ENCODE measurements at regions not wholly inside any gene's neighbourhood (a gene's known extent, or its start where the extent isn't known, plus 50 kb on each side); places are given as distances from the start of the nearest gene placed in this dataset.
"Not testable (repeated sequence)": the region's sequence is repeated elsewhere in the genome, so short reads cannot be mapped to it uniquely, and the experiment has no call there.

- DNase-seq (ENCODE audit: low read depth) = no peak
These were observed 131.8 kb upstream of the MAP1LC3B2 start for GRCh38 chr12:116427200-116427930.

- DNase-seq (ENCODE audit: low read depth) = no peak
These were observed 129.3 kb upstream of the MAP1LC3B2 start for GRCh38 chr12:116429826-116430360.

DNA sequence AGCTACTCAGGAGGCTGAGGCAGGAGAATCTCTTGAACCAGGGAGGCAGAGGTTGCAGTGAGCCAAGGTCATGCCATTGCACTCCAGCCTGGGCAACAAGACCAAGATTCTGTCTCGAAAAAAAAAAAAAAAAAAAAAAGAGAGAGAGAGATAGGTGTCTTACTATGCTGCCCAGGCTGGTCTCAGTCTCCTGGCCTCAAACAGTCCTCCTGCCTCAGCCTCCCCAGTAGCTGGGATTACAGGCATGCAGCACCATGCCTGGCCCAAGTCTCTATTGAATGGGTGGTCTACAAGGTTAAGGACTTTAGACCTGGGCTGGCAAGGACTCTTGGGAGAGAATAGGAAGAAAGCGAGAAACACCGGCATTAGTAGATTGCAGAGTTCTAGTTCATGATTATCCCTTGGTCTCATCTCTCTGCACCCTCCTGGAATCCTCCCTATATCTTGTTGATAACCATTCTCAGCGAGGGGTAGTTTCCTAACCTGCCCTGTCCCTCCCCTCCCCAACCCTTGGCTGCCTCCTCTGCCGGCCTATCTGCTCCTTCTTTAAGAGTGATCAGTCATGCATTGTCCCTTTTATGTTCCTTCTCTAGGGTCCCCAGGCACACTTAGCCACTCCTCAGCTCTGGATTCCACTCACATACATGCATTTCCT lies 128.1 kb upstream of the MAP1LC3B2 start:
- no peak for DNase-seq (ENCODE audit: low read depth)

DNA sequence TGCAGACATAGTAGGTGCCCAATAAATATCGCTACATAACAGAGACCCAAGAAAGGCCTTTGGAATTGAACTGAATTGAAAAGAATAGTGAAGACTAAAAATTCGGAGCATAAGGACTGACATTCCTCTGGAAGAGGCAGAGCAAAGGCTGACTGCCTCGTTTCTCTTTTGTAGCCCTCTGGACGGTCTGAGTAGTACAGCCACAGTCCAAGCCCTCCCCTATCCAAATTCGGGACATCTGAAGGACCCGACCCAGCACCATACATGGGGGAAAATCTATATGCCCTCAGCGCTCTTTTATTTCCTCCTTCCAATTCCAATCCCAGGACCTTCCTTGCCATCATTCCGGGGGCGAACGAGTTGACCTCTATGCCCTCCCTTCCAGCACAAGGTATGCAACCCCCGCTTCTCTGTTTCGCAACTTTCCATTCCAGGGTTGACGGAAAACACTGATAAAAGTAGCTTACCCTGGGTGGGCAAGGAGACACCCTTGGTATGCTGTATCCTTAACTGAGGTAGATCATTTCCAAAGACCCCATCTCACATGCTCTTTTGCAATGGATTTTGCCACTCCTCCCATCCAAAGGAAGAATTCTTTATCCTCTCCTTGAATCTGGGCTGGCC lies 127.4 kb upstream of the MAP1LC3B2 start:
- no peak for DNase-seq (ENCODE audit: low read depth)

GRCh38 chr12:116432314-116432750 lies 126.8 kb upstream of the MAP1LC3B2 start:
- DNase-seq (ENCODE audit: low read depth) = peak; percentile 35

DNA sequence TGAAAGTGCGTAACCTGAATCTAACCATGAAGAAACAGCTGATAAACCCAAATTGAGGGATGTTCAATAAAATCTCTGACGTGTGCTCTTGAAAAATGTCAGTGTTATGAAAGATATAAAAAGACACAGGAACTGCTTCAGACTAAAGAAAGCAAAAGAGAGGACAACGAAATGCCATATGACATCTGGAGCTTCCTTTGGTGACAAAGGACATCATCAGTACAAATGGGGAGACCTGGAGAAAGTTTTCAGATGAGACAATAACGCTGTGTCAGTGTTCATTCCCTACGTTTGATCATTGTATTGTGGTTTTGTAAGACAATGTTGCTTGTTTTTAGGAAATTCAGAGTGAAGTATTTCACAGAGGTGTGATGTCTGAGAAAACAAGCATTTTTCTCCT lies 125.9 kb upstream of the MAP1LC3B2 start:
- no peak for DNase-seq (ENCODE audit: low read depth)

DNA sequence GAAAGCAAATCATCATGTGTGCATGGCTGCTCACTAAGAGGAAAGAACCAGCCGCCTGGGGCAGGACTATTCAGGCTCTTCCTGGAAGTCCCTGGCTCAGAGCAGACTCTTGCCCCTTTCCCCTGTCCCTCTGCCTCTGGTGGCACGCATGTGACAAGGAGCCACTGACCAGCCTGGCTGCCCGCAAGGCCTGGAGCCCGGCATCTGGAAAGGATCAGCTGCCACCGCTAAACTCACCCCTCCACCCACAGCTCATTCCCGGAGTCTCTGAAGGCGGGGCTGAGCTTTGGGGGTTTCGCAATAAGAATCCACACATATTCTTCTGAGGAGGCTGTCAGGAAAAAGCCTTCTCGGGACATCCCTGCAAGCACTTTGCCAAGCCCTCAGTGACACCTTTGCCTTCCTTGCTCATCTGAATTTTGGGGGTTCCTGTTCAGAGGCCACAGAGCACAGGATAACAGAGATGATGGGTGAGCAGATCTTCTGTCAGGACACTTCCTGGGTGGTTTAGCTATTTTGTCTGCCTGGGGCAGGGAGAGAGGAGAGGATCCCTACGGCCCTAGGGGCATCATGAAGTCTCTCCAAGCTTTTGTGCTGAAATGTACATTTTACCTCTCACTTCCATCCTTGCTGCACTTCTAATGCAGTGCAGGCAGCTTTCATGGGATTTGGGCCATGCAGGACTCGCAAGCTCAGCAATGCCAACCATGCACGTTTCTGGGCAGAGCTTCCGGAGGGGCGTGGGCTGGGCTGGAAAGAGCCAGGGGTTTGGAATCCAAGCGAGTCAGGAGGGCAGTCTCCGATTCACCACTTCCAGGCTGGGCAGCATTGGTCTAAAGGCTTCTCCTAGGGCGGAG lies 124.8 kb upstream of the MAP1LC3B2 start:
- DNase-seq (ENCODE audit: low read depth) = peak; percentile 96

- no peak for DNase-seq (ENCODE audit: low read depth)
These were observed 123.2 kb upstream of the MAP1LC3B2 start for GRCh38 chr12:116435984-116436383.

DNA sequence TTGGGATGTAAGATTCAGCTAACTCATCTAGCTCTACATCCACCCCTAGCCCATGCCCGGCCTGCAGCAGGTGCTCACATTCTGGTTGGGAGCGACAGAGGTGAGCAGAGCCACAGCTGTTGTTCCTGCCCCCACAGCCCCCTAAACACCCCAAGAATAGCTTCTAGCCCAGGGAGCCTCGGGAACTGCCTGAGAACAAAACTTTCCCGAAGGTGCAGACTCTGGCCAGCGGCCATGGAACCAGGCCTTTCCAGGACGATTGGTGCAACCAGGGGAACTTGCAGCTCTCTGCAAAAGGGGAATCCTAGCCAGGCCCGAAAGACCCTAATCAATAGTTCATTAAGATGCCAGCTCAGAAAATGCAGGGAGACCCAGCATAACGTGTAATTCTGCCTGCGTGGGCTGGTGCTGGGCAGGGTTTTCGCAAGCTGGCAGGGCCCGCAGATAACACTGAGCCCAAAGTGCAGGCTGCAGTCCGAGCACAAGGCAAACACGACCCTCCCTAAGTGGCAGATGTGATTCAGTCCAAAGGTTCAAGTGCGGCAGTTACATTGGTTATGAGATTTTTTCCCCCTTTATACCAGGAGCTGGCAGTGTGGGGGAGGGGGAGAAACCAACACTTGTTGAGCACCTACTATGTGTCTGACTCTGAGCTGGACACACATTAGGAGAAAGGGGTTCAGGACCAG lies 122.5 kb upstream of the MAP1LC3B2 start:
- DNase-seq (ENCODE audit: low read depth) = peak; percentile 22

GRCh38 chr12:116441292-116441691 lies 117.9 kb upstream of the MAP1LC3B2 start:
- DNase-seq (ENCODE audit: low read depth) = no peak

- no peak for DNase-seq (ENCODE audit: low read depth)
These were observed 116.9 kb upstream of the MAP1LC3B2 start for GRCh38 chr12:116442304-116442703.

DNA sequence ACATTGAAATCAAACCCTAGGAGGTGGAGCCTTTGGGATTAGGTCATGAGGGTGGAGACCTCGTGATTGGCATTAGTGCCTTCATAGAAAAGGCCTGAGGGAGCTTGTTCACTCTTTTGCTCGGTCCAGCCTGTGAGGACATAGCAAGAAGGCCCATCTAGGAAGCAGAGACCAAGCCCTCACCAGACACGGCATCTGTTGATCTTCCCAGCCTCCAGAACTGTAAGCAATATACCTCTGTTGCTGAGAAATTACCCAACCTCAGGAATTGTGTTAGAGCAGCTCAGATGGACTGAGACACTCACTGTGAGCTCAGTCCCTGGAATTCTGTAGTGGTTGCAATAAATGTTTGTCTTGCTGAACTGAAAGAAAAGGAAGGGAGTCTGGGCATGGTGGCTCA lies 116.2 kb upstream of the MAP1LC3B2 start:
- DNase-seq (ENCODE audit: low read depth) = no peak

DNA sequence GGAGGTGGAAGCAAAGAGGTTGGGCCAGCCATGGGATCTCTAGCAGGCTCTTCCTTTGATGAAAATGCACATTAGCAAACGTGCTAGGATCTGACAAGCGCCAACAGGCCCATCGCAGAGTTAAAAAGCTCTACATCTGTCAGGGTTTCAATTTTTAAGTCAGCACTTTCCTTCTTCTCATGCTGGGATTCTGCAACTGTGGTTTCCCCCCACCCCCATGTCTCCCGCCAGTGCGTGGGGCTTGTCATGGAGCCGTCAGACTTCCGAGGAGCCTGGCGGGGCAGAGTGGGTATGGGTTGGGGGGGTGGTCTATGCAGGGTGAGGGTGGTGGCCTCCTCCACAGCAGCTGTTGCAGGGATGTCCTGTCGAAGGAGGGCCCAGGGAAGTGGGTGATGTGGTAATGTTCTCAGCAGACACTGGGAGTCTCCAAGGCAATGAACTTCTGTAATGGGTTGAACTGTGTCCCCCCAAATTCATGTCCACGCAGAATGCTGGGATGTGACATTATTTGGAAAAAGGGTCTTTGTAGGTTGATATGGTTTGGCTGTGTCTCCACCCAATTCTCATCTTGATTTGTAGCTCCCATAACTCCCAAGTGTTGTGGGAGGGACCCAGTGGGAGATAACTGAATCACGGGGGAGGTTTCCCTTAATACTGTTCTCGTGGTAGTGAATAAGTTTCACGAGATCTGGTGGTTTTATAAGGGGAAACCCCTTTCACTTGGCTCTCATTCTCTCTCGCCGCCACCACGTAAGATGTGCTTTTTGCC lies 115.2 kb upstream of the MAP1LC3B2 start:
- DNase-seq (ENCODE audit: low read depth) = no peak

DNA sequence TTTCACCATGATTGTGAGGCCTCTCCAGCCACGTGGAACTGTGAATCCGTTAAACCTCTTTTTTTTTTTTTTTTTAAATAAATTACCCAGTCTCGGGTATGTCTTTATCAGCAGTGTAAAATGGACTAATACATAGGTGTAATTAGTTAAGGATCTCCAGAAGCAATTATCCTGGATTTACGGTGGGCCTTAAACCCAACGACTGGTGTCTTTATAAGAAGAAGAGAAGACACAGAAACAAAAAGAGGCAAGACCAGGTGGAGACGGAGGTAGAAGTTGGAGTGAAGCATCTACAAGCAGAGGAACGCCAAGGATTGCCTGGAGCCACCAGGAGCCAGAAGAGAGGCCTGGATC lies 114.6 kb upstream of the MAP1LC3B2 start:
- no peak for DNase-seq (ENCODE audit: low read depth)

DNA sequence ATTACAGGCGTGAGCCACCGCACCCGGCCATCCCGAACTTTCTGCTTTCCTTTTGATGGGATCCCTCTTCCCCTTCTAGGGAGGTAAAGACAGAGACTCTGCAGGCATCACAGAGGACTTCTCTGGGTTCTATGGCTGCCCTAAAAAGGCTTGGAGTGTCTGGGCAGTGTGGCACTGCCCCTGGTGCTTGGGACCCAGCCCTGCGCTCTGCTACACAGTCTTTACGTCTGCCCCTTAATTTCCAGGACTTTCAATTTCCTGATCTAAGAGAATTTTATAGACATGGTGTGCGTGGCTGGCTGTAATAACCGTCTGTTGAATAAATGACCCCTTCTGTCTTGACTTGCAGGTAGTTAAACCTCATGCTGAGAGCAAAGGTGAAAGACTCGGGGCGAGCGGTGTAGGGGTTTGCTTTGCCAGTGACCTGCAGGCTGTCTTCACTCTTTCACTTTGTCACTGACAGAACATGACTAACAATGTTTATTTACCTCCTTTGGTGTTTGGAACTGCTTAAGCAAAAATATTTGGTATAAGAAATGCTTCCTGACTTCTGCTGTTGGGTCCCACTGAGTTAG lies 110.9 kb upstream of the MAP1LC3B2 start:
- DNase-seq (ENCODE audit: low read depth) = no peak

DNA sequence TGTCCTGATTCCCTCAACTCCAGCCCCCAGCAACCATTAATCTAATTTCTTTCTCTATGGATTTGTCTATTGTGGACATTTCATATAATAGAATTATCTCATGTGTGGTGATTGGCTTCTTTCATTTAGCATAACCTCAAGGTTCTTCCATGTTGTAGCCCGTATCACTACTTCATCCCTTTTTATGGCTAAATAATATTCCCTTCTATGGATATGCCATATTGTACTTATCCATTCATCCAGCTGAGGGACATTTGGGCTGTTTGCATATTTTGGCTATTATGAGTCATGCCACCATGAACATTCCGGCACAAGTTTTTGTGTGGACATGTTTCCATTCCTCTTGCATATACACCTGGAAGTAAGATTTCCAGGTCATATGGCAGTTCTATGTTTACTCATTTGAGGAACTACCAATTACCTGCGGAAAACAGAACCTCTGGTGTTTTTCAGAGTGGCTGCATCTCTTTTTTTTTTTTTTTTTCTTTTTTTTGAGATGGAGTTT lies 108.7 kb upstream of the MAP1LC3B2 start:
- no peak for DNase-seq (ENCODE audit: low read depth)

DNA sequence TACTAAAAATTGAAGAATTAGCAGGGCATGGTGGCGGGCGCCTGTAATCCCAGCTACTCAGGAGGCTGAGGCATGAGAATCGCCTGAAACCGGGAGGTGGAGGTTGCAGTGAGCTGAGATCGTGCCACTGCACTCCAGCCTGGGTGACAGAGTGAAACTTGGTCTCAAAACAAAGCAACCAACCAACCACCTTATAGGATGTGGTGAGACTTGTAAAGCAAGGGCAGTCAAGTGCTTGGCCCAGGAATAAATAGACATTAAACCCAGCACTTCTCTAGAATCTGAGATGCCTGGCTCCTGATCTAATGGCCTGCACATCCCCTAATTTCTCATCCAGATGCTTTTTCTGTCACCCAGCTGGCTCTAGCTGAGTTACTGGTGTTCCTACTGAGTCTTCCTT lies 106.2 kb upstream of the MAP1LC3B2 start:
- not testable (repeated sequence) for DNase-seq (ENCODE audit: low read depth)

GRCh38 chr12:116453631-116454030 lies 105.5 kb upstream of the MAP1LC3B2 start:
- DNase-seq (ENCODE audit: low read depth) = no peak

DNA sequence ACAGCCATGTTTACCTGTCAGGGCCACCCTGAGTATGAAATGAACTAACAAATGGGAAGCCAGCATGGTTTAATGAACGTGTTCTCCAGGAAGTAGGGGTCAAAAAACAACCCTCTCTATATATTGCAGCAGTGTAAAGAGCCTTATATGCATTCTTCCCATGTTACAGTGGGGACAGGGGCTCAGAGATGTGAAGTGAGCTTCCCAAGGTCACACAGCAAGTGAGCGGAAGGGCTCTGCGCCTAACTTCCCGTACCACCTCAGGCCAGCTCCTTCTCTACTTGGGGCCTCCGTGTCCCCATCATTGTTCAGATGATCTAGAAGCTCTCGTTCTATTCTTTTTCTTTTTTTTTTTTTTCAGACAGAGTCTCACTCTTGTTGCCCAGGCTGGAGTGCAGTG lies 105.1 kb upstream of the MAP1LC3B2 start:
- no peak for DNase-seq (ENCODE audit: low read depth)

Measured in myocyte (in vitro differentiated cells).